ENCODE measurements at regions not wholly inside any gene's neighbourhood (a gene's known extent, or its start where the extent isn't known, plus 50 kb on each side); places are given as distances from the start of the nearest gene placed in this dataset.

DNA sequence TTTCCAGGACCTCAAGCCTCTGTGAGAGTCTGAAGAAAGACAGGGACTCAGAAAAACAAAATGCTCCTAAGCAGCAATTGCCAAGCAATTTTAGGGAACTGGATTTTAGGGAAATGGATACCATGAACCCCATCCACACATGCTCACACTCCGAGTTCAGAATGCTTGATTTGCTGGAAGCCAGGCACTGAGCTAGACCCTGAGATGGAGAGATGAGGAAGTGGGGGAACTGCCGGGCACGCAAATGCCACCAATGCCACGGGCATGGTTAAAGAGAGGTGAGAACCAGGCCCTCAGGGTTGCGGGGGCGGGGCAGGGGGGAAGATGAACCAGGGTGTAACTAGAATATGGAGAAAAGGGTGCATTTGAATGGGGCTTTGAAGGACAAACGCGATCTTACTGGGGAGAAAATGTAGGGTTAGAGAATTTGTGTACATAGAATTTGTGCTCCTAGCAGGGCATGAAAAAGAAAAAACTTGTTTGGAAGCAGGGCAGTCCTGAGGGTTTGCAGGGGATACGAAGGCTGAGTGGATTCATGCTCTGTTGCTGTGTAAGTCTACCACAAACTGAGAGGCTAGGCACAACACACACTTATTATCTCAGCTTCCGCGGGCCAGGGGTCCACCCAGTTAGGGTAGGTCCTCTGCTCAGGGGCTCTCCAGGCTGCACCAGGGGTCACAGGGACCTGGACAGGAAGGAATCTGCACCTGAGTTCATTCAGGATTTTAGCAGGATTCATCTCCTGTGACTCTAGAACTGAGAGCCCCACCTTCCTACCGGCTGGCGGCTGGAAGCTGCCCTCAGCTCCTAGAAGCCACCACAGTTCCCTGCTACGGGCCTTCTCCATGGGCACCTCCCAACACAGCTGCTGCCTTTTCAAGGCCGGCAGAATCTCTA is 108.0 kb downstream of the SNX5 start:
- no peak for TF ChIP-seq POLR2AphosphoS5 (IDR thresholded peaks at IDR 0.05)
- TF ChIP-seq, protein P1, sequence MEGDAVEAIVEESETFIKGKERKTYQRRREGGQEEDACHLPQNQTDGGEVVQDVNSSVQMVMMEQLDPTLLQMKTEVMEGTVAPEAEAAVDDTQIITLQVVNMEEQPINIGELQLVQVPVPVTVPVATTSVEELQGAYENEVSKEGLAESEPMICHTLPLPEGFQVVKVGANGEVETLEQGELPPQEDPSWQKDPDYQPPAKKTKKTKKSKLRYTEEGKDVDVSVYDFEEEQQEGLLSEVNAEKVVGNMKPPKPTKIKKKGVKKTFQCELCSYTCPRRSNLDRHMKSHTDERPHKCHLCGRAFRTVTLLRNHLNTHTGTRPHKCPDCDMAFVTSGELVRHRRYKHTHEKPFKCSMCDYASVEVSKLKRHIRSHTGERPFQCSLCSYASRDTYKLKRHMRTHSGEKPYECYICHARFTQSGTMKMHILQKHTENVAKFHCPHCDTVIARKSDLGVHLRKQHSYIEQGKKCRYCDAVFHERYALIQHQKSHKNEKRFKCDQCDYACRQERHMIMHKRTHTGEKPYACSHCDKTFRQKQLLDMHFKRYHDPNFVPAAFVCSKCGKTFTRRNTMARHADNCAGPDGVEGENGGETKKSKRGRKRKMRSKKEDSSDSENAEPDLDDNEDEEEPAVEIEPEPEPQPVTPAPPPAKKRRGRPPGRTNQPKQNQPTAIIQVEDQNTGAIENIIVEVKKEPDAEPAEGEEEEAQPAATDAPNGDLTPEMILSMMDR (IDR thresholded peaks at IDR 0.05), result no peak
- TF ChIP-seq POLR2A (IDR thresholded peaks at IDR 0.05), result no peak
- no peak for TF ChIP-seq EP300 (IDR thresholded peaks at IDR 0.05)

All from suprapubic skin (tissue), 4 donors.